Gastrocnemius medialis (tissue), 4 donors: ENCODE measurements at regions not wholly inside any gene's neighbourhood (a gene's known extent, or its start where the extent isn't known, plus 50 kb on each side); places are given as distances from the start of the nearest gene placed in this dataset.

Experiments used
- CTCF ChIP-seq, 5 experiments: fragments of 450-650 bp in 3 of 5; fragments of 200-600 bp in 2 of 5; sonication (generic) in 2 of 5; IDR thresholded peaks in 4 of 5; conservative IDR thresholded peaks in 1 of 5; 1 replicate in 4 of 5; 2 replicates in 1 of 5; pipeline ENCODE4 v1.5.1; 2016 to 2019; ENCODE audit warnings: antibody characterized with exemption in 5 of 5, mild to moderate bottlenecking in 3 of 5, moderate library complexity in 3 of 5
- POLR2A ChIP-seq, 2 donors: fragments of 450-650 bp; IDR thresholded peaks; one replicate each; pipeline ENCODE4 v1.6.1; 2017; ENCODE audit warnings: antibody characterized with exemption in 2 of 2, mild to moderate bottlenecking in 2 of 2, moderate library complexity in 2 of 2

DNA sequence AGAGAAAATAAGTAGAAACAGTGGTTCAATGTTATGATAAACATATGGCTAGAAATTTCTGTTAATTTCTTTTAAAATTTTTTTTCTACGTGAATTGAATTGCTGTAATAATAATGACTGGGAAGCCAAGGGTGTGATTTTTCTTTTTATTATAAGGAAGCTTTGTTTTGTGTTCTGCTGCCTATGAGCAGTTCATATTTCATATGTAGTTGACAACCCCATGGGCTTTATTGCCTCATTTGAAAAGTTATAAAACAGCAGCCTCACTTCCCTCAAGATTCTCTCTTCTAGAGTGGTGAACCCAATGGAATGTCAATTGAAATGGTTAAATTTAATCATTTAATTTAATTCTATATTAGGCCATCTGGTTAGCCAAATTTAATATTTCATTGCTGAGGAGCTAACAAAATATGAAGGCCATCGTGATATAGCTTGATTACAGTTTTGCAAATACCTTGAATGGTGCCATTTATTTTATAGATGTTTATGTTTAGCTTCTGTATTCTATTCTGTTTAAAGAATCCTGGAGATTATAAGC is 72.6 kb upstream of the DOCK10 start:
- TF ChIP-seq CTCF (IDR thresholded peaks at IDR 0.05 in 4 of 5, conservative IDR thresholded peaks at IDR 0.05 in 1 of 5) (no peak), POLR2A (IDR thresholded peaks at IDR 0.05) (no peak)
